ENCODE measurements at regions not wholly inside any gene's neighbourhood (a gene's known extent, or its start where the extent isn't known, plus 50 kb on each side); places are given as distances from the start of the nearest gene placed in this dataset.
"Not testable (repeated sequence)": the region's sequence is repeated elsewhere in the genome, so short reads cannot be mapped to it uniquely, and the experiment has no call there.

- peak; percentile 9 to 40 (median 39) for DNase-seq (ENCODE audit: low read depth in 3 of 3, low spot score in 2 of 3)
Measured at GRCh38 chr6:74534465-74535211, 671.2 kb downstream of the COL12A1 start.

- no peak for DNase-seq (ENCODE audit: low read depth in 3 of 3, low spot score in 2 of 3)
Measured at GRCh38 chr6:74519163-74519562, 686.7 kb downstream of the COL12A1 start.

- no peak for DNase-seq (ENCODE audit: low read depth in 3 of 3, low spot score in 2 of 3)
Measured at GRCh38 chr6:74518035-74518434, 687.8 kb downstream of the COL12A1 start.

GRCh38 chr6:74510878-74511277 lies 695.0 kb downstream of the COL12A1 start:
- no peak for DNase-seq (ENCODE audit: low read depth in 3 of 3, low spot score in 2 of 3)

GRCh38 chr6:74507649-74508048 lies 698.2 kb downstream of the COL12A1 start:
- DNase-seq (ENCODE audit: low read depth in 3 of 3, low spot score in 2 of 3): no peak

- no peak for DNase-seq (ENCODE audit: low read depth in 3 of 3, low spot score in 2 of 3)
Measured at GRCh38 chr6:74505391-74505790, 700.5 kb downstream of the COL12A1 start.

- DNase-seq (ENCODE audit: low read depth in 3 of 3, low spot score in 2 of 3): no peak
Measured at GRCh38 chr6:74504941-74505340, 700.9 kb downstream of the COL12A1 start.

GRCh38 chr6:74492587-74492986 lies 713.3 kb downstream of the COL12A1 start:
- DNase-seq (ENCODE audit: low read depth in 3 of 3, low spot score in 2 of 3): no peak

- no peak for DNase-seq (ENCODE audit: low read depth in 3 of 3, low spot score in 2 of 3)
Measured at GRCh38 chr6:74491844-74492374, 713.9 kb downstream of the COL12A1 start.

GRCh38 chr6:74488726-74489125 lies 717.1 kb downstream of the COL12A1 start:
- not testable (repeated sequence) for DNase-seq (ENCODE audit: low read depth in 3 of 3, low spot score in 2 of 3)

GRCh38 chr6:74482180-74482579 lies 723.7 kb downstream of the COL12A1 start:
- DNase-seq (ENCODE audit: low read depth in 3 of 3, low spot score in 2 of 3): no peak

GRCh38 chr6:74480561-74480960 lies 725.3 kb downstream of the COL12A1 start:
- no peak for DNase-seq (ENCODE audit: low read depth in 3 of 3, low spot score in 2 of 3)

- DNase-seq (ENCODE audit: low read depth in 3 of 3, low spot score in 2 of 3): no peak
Measured at GRCh38 chr6:74479960-74480359, 725.9 kb downstream of the COL12A1 start.

GRCh38 chr6:74479420-74479819 lies 726.4 kb downstream of the COL12A1 start:
- DNase-seq (ENCODE audit: low read depth in 3 of 3, low spot score in 2 of 3): no peak

GRCh38 chr6:74474046-74474445 lies 731.8 kb downstream of the COL12A1 start:
- DNase-seq (ENCODE audit: low read depth in 3 of 3, low spot score in 2 of 3): not testable (repeated sequence)

- DNase-seq (ENCODE audit: low read depth in 3 of 3, low spot score in 2 of 3): not testable (repeated sequence)
Measured at GRCh38 chr6:74468552-74468951, 737.3 kb downstream of the COL12A1 start.

GRCh38 chr6:74467533-74468215 lies 738.2 kb downstream of the COL12A1 start:
- no peak for DNase-seq (ENCODE audit: low read depth in 3 of 3, low spot score in 2 of 3)

- DNase-seq (ENCODE audit: low read depth in 3 of 3, low spot score in 2 of 3): no peak
Measured at GRCh38 chr6:74466572-74466971, 739.3 kb downstream of the COL12A1 start.

- no peak for DNase-seq (ENCODE audit: low read depth in 3 of 3, low spot score in 2 of 3)
Measured at GRCh38 chr6:74459260-74459659, 746.6 kb downstream of the COL12A1 start.

- DNase-seq (ENCODE audit: low read depth in 3 of 3, low spot score in 2 of 3): no peak
Measured at GRCh38 chr6:74458536-74458935, 747.3 kb downstream of the COL12A1 start.

GRCh38 chr6:74455786-74456185 lies 750.1 kb downstream of the COL12A1 start:
- no peak for DNase-seq (ENCODE audit: low read depth in 3 of 3, low spot score in 2 of 3)

GRCh38 chr6:74451953-74452352 lies 753.9 kb downstream of the COL12A1 start:
- no peak for DNase-seq (ENCODE audit: low read depth in 3 of 3, low spot score in 2 of 3)
